ENCODE measurements at regions not wholly inside any gene's neighbourhood (a gene's known extent, or its start where the extent isn't known, plus 50 kb on each side); places are given as distances from the start of the nearest gene placed in this dataset.

DNA sequence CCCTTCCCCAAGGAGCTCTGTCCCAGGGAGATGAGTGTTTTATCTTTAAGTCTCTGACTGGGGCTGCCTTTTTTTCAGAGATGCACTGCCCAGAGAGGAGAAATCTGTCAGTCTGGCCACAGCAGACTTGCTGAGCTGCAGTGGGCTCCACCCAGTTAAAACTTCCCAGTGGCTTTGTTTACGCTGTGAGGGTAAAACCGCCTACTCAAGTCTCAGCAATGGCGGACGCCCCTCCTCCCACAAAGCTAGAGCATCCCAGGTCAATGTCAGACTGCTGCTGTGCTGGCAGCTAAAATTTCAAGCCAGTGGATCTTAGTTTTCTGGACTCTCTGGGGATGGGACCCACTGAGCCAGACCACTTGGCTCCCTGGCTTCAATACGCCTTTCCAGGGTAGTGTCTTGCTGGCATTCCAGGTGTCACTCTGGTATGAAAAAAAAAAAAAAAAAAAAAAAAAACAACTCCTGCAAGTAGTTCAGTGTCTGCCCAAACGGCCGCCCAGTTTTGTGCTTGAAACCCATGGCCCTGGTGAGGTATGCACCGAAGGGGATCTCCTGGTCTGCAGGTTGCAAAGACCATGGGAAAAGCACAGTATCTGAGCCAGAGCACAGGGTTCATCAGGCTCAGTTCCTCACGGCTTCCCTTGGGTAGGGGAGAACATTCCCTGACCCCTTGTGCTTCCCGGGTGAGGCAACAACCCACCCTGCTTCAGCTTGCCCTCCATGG, 1616.1 kb upstream of the ADGRL3 start:
- TF ChIP-seq, protein P1, sequence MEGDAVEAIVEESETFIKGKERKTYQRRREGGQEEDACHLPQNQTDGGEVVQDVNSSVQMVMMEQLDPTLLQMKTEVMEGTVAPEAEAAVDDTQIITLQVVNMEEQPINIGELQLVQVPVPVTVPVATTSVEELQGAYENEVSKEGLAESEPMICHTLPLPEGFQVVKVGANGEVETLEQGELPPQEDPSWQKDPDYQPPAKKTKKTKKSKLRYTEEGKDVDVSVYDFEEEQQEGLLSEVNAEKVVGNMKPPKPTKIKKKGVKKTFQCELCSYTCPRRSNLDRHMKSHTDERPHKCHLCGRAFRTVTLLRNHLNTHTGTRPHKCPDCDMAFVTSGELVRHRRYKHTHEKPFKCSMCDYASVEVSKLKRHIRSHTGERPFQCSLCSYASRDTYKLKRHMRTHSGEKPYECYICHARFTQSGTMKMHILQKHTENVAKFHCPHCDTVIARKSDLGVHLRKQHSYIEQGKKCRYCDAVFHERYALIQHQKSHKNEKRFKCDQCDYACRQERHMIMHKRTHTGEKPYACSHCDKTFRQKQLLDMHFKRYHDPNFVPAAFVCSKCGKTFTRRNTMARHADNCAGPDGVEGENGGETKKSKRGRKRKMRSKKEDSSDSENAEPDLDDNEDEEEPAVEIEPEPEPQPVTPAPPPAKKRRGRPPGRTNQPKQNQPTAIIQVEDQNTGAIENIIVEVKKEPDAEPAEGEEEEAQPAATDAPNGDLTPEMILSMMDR (IDR thresholded peaks at IDR 0.05), result no peak
- no peak for TF ChIP-seq POLR2A (IDR thresholded peaks at IDR 0.05)

Measured in heart left ventricle (tissue), 13 donors.